GM21737 (cell line): ENCODE measurements at regions not wholly inside any gene's neighbourhood (a gene's known extent, or its start where the extent isn't known, plus 50 kb on each side); places are given as distances from the start of the nearest gene placed in this dataset.
"Not testable (repeated sequence)": the region's sequence is repeated elsewhere in the genome, so short reads cannot be mapped to it uniquely, and the experiment has no call there.

ENCODE experiments used
- ATAC-seq: cut with Tn5 transposase; IDR thresholded peaks from one replicate; pipeline ENCODE4 v1.9.1; 2021; ENCODE audit warnings: mild to moderate bottlenecking, moderate library complexity; ENCODE audit not compliant: unreplicated experiment

DNA sequence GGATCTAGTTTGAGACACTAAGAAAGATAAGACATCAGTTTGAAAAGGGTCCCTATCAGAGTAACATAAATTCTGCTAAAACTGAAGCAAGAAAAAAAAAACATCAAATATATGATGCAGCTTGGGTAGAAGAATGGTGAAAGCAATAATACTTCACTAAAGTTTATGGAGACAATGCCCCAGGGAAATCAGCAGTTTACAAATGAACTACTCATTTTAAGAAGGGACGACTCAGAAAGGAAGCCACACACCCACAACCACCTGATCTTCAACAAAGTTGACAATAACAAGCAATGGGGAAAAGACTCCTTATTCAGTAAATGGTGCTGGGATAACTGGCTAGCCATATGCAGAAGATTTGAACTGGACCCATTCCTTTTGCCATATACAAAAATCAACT is 143.5 kb downstream of the TPBG start:
- ATAC-seq: no peak

DNA sequence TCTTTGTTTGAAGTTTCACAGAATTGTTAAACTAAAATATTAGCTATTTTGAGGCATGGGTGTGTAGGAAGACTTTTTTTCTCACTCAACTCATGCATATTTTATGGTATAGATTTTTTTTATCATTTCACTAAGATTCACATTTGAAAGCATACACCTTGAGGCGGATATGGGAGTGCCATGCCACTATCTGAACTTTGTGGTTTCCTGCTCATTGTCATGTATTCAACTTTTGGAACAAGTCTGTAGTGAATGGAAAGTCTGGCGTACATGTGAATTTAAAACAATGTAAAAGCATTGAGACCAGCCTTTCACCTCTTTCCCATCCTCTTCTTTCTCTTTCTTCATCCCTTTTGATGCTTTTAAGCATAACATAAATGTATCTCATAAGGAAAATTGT is 147.9 kb downstream of the TPBG start:
- no peak for ATAC-seq

DNA sequence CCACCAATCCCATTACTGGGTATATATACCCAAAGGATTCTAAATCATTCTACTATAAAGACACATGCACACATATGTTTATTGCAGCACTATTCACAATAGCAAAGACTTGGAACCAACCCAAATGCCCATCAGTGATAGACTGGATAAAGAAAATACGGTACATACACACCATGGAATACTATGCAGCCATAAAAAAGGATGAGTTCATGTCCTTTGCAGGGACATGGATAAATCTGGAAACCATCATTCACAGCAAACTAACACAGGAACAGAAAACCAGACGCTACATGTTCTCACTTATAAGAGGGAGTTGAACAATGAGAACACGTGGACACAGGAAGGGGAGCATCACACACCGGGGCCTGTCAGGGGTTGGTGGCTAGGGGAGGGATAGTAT is 154.3 kb downstream of the TPBG start:
- ATAC-seq: not testable (repeated sequence)

DNA sequence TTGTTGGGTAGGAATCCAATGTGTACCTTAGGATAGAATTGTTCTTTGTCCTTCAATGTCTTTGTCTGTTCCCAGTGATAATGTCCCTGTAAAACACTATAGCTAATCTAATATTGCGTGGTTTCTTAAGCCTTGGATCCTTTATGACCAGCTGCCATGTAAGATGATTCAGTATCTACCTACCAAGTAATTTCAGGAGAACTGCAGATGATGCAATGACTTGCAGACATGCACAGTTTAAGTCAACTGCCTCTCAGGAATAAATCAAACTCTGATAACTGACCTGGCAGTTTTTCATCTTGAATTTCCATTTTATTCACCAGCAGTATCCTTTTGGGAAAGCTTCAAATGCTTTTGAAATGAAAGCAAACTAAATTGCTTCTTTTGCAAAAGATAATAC is 157.8 kb downstream of the TPBG start:
- ATAC-seq: no peak

DNA sequence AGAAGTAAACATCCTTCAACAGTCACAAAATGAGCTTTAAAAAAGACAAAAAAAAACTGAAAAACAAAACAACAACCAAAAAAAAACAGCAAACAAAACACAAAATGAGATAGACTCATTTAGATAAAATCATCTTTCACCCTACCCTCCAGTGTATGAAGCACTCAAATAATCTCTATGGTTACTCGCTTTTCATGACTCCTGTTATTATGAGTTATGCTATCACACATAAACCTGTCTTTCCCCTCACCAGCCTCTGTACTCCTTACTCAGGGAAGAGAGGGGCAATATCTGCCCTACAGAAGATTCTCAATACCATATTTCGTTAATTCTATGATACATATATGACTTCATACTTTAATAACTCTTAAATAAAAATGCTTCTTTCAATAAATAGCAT is 158.2 kb downstream of the TPBG start:
- ATAC-seq: no peak

DNA sequence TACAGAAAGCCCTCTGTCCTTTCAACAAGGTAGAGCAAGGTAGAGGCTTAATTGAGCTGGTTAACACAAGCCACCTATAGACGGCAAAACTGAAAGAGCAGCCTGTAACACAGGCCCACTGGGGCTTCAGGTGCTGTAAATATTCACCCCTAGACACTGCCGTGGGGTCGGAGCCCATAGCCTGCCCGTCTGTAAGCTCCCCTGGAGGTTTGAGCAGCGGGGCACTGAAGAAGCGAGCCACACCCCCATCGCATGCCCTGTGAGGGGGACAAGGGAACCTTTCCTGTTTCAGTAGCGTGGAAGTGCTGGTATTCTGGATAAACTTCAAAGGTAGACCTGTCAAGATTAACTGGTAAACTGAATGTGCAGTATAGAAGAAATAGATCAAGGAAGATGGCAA is 160.4 kb downstream of the TPBG start:
- ATAC-seq: no peak

DNA sequence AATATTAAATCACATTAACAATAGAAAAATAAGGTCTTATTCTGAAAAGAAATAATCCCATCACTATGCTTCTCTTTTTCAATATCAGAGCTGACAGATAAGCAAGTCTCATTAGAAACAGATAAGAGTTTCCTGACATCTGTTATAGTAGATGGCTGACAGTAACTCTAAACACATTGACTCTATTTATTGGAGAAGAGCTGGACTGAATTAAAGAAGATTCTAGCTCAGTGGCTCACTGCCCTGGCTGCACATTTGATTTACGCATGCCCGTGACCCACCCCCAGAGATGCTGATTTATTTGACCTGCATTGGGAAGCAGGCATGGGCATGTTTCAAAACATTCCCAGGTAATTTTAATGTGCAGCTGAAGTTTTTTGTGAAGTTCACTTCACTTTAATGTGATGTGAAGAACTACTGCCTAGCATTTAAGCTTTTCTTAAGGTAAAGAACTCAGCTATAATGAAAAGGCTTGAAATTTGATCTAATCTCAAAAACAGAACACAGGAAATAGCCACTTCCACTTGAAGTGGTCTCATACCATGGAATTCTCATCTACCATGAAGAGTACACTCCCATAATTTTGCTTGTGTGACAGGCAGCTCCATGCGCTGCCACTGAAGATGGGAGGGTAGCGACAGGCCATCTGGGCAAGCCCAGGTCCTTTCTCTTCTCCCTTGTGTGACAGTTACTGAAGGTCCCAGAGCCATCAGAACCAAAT is 162.3 kb downstream of the TPBG start:
- no peak for ATAC-seq

DNA sequence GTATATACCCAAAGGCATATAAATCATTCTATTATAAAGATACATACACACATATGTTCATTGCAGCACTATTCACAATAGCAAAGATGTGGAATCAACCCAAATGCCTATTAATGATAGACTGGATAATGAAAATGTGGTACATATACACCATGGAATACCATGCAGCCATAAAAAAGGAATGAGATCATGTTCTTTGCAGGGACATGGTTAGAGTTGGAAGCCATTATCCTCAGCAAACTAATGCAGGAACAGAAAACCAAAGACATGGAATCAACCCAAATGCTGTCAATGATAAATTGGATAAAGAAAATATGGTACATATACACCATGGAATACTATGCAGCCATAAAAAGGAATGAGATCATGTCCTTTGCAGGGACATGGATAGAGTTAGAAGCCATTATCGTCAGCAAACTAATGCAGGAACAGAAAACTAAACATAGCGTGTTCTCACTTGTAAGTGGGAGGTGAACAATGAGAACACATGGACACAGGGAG is 166.4 kb downstream of the TPBG start:
- not testable (repeated sequence) for ATAC-seq

DNA sequence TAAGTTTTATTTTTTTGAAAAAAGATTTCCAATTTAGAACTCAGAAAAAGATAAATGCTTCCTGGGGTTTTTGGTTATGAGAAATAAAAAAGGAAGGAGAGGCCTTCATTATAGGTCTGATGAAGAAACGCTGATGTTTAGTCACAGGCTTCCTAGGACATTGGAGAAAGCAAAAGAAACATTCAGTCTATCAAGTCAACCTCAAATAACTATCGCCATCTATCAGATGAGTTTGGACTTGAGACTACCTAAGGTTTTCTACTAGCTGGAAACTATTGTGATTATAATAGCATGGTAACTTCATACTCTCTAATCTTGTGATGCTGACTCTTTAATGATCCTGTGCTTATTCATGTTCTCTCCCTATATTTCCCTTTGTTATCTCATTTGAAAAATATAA is 171.3 kb downstream of the TPBG start:
- no peak for ATAC-seq

DNA sequence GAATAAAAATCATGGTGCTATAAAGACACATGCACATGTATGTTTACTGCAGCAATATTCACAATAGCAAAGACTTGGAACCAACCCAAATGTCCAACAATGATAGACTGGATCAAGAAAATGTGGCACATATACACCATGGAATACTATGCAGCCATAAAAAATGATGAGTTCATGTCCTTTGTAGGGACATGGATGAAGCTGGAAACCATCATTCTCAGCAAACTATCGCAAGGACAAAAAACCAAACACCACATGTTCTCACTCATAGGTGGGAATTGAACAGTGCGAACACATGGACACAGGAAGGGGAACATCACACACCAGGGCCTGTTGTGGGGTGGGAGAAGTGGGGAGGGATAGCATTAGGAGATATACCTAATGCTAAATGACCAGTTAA is 185.9 kb downstream of the TPBG start:
- ATAC-seq: not testable (repeated sequence)

DNA sequence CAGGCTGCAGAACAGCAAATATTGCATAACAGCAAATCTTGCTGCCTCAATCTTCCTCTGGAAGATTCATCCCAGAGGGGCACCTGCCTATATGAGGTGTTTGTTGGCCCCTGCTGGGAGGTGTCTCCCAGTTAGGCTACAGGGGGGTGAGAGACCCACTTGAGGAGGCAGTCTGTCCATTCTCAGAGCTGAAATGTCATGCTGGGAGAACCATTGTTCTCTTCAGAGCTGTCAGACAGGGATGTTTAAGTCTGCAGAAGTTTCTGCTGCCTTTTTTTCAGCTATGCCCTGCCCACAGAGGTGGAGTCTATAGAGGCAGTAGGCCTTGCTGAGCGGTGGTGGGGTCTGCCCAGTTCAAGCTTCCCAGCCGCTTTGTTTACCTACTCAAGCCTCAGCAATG is 187.7 kb downstream of the TPBG start:
- not testable (repeated sequence) for ATAC-seq

DNA sequence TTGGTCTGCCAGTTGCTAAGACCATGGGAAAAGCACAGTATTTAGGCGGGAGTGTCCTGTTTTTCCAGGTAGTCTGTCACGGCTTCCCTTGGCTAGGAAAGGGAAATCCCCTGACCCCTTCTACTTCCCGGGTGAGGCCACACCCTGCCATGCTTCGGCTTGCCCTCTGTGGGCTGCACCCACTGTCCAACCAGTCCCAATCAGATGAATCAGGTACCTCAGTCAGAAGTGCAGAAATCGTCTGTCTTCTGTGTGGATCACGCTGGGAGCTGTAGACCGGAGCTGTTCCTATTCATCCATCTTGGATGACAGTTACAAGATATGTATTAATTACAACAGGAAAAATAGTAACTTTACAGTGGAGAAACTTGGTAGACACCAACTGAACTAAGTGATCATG is 188.2 kb downstream of the TPBG start:
- no peak for ATAC-seq

DNA sequence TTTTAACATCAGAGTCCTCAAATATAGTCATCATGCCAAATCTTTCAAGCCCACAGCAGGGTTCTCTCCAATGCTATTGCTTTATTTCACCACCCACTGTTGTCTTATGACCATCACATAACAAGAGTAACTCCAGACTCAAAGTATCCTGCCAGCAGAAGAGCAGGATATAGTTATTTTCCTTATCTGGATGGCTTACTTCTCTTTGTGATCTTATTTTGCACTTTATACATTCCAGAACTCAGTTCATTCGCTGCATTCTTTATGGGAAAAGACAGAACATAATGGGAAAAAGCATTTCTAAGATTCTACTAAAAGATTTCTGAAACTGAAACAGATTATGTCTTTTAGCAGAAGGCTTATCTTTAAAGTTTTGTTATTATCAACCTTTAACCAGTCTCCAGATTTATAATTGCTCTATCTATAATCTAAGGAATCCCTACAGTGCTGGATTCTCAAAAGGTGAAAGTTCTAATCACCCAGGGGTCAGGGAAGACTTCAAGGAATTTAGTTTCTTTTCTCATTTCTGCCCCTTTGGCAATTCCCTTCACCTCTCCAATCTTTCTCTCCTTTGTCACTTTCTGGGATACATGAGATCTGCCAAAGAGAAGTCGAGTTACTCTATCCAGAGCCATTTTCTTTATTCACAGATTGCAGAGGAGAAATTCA is 190.4 kb downstream of the TPBG start:
- ATAC-seq: no peak

DNA sequence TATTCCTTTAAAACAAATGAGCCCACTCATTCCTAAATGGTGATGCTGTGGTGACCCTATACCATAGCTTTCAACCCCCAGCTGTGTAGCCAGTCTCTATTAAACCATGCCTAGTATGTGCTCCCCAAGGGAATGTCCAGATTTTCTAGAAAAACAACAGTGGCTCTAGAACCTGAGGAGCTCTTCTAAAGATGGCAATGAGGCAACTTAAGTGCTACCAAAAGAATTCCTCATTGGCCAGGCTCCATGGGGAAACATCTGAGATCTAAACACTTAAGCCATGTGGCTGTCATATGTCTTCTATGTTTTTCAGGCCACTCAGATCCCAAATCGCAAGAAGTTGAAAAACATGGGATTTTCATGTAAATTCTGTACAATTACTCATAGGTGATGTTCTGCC is 191.0 kb downstream of the TPBG start:
- no peak for ATAC-seq

DNA sequence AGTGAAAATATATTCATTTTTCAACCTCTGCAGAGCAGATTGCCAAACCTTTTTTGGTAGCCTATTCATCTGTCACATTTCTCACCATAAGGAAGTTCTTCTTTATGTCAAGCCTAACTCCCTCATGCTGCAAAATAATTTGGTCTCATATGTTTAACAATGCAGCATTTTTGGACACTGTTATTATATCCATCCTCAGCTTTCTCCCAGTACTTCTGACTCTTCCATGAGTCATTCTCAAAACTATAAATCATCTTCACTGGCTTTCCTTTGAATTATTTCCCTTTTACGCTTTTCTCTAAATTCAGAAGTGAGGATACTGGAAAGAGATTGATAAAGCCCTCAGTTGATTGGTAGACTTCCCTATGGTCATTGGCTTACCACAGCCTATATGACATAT is 192.2 kb downstream of the TPBG start:
- no peak for ATAC-seq

DNA sequence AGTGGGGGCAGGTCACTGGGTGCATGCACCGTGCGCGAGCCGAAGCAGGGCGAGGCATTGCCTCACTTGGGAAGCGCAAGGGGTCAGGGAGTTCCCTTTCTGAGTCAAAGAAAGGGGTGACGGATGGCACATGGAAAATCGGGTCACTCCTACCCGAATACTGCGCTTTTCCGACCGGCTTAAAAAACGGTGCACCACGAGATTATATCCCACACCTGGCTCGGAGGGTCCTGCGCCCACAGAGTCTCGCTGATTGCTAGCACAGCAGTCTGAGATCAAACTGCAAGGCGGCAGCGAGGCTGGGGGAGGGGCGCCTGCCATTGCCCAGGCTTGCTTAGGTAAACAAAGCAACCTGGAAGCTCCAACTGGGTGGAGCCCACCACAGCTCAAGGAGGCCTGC is 194.9 kb downstream of the TPBG start:
- ATAC-seq: not testable (repeated sequence)

DNA sequence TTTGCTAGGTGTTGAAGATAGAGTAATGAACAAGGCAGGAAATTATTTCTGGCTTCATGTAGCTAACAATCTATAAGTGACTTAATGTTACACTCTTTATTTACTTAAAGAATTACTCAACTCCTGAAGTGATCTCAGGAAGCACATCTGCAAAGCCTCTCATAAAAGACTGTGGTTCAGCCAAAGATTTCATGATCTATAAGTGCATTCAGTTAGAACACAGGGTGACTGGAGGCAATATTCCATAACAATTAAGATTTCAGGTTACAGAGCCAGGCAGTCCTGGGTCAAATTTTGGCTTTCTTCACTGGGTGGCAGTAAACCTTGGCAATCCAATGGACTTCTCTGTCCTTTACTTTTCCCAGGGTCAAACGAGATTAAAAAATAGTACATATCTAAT is 204.0 kb downstream of the TPBG start:
- no peak for ATAC-seq

DNA sequence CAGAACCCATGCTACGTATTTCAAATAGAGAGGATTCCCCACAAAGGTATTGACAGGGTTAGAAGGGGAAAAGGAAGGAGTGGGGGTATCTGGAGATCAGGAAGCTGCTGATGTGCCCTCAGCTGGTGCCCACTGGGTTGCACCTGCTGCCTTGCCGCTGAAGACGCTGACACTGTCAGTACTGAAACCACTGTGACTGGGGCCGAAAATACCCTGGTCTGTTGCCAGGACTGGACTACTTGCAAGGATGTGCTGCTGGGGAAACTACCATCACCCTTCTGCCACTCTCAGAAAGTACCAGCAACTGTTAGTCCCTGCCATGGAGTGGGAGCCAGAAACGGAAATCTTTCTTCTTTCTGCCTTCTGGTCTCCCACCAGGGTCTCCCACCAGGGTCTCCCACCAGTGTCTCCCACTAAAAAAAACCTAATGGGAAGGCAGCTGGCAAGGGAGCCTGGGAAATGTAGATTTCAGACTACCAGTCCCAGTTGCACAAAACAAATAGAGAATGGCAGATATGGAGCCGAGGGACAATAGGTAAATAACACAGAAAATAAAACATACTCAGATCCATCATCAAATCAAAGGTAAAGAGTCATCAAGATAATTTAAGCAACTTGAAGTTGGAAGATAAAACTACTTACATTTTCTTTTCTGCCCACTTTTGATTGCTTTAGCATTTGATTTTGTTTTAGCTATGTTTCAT is 204.8 kb downstream of the TPBG start:
- ATAC-seq: no peak

DNA sequence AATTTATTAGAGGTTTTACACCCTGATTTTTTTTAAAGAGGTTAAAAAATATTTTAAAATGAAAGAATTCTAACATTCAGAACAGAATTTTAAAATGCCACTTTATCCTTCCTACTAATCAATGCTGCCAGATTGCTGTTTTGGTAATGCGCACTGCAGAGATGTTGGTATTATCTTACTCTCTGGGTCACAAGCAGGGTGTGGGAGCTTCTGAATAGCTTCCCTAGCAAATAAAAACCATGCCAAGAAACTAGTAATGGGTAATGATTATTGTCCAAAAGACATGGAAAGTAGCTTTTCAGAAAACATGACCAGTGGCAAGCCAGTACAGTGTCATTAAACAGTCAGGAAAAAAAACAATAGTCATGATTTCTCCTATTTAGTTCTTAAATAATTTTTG is 205.4 kb downstream of the TPBG start:
- no peak for ATAC-seq

DNA sequence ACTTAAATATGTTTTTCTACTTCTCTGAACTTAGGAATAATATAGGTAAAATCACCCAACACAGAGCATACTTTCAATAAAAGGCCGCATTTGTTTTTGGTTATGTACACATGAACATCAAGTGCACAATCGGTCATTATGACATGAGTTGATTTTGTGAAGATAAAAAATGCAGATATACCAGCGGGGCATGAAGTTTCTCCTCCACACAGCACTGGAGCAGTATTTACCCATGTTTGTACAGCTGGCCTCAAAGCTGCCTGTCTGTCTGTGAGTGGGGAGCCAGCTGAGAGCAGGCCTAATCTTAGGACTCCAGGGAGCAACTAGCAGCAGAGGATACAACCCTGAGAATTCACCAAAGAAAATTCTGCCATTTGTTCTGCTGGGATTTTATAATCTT is 206.5 kb downstream of the TPBG start:
- no peak for ATAC-seq

DNA sequence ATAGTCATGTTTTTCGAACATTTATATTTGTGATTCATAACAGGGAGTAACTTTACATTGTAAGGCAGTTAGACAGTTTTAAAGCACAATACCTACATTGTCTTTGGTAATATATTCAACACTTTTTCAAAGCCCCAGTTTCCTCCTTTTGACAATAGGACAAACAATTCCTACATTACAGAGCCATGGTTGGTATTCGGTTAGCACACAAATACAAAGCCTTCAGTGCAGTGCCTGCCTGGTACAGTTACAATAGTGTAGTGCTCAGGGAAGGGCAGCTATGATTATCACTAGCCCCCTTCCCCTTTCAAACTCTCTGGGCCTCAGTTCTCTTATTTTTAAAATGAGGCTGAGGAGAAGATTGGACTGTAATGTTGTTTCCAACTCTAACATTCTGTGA is 207.8 kb downstream of the TPBG start:
- ATAC-seq: no peak
